ENCODE measurements at regions not wholly inside any gene's neighbourhood (a gene's known extent, or its start where the extent isn't known, plus 50 kb on each side); places are given as distances from the start of the nearest gene placed in this dataset.

DNA sequence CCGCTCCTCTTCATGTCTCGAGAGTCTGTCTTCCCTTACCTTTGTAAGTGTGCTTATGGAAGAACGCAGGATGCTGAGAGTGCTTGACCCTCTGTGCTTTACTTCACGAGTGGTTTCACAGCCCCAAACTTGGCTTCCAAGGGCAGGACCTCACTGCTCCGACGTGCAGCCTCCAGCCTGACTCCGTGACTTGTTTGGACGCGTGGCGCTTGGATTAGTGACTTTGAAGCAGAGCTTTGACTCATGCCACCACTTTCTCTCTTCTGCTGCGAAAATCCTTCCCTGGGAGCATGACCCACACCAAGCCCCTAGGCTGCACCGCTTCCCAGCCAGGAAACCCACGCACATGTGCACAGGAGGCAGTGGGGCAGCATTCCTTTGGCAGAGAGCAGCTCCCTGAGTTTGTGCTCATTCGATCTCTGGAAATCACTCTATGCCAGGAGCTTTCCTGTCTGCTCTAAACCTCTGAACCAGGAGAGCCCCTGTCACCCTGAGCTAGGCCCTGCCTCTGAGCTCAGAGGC, 207.8 kb upstream of the HS6ST1 start:
- TF ChIP-seq, protein P1, sequence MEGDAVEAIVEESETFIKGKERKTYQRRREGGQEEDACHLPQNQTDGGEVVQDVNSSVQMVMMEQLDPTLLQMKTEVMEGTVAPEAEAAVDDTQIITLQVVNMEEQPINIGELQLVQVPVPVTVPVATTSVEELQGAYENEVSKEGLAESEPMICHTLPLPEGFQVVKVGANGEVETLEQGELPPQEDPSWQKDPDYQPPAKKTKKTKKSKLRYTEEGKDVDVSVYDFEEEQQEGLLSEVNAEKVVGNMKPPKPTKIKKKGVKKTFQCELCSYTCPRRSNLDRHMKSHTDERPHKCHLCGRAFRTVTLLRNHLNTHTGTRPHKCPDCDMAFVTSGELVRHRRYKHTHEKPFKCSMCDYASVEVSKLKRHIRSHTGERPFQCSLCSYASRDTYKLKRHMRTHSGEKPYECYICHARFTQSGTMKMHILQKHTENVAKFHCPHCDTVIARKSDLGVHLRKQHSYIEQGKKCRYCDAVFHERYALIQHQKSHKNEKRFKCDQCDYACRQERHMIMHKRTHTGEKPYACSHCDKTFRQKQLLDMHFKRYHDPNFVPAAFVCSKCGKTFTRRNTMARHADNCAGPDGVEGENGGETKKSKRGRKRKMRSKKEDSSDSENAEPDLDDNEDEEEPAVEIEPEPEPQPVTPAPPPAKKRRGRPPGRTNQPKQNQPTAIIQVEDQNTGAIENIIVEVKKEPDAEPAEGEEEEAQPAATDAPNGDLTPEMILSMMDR (IDR thresholded peaks at IDR 0.05; ENCODE audit: poor library complexity): no peak
- no peak for TF ChIP-seq EZH2 (IDR thresholded peaks at IDR 0.05; ENCODE audit: borderline replicate concordance)
